Chondrocyte (in vitro differentiated cells): ENCODE measurements at regions not wholly inside any gene's neighbourhood (a gene's known extent, or its start where the extent isn't known, plus 50 kb on each side); places are given as distances from the start of the nearest gene placed in this dataset.

Source experiments
- DNase-seq: peaks from one replicate; pipeline ENCODE4 v3.0.0; 2021; ENCODE audit warnings: mixed read lengths, low spot score
- H3K27ac Mint-ChIP-seq: one replicate; pipeline ENCODE4 v1.8.0; 2021; ENCODE audit warnings: mild to moderate bottlenecking, moderate library complexity, mixed read lengths; ENCODE audit not compliant: unreplicated experiment
- H3K27me3 Mint-ChIP-seq: 2 replicates; pipeline ENCODE4 v1.8.0; 2021; ENCODE audit warnings: low read depth, mixed read lengths
- H3K36me3 Mint-ChIP-seq: 2 replicates; pipeline ENCODE4 v1.8.0; 2021; ENCODE audit warnings: low read depth, mixed read lengths
- H3K4me1 Mint-ChIP-seq: 2 replicates; pipeline ENCODE4 v1.8.0; 2021; ENCODE audit warnings: low read depth, mild to moderate bottlenecking, mixed read lengths
- H3K4me3 Mint-ChIP-seq: one replicate; pipeline ENCODE4 v1.8.0; 2021; ENCODE audit warnings: mild to moderate bottlenecking, moderate library complexity, mixed read lengths; ENCODE audit not compliant: unreplicated experiment
- H3K9me3 Mint-ChIP-seq: 2 replicates; pipeline ENCODE4 v1.8.0; 2021; ENCODE audit warnings: low read depth, mixed read lengths
- TF ChIP-seq, protein P1 (sequence below): fragments of 200-600 bp; sonication (generic); IDR thresholded peaks from 2 replicates; pipeline ENCODE4 v1.5.0; 2021; ENCODE audit warnings: antibody characterized with exemption, mild to moderate bottlenecking, moderate library complexity

DNA sequence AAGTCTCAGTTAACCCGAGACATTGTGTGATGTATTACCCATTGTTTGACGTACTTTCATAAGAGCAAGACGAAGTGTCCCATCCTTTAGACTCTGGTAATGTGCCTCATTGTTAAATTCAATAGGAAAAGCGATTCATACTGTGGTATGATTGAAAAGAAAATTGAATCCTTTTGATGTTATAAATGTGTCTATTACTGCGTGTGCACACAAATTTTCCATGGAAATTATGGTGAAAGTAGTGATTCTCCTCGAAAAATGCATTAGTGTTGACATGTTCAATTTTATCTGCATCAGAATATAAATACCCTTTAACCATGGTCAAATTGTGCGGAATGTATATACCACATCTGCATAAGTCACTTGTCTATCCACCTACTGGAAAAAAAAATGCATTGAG lies 386.8 kb downstream of the INSC start:
- Mint-ChIP-seq H3K4me1 (peaks cover 5% of the 10 kb centered on the region), H3K27ac (no peak overlapping the region), H3K9me3 (no peaks in the 10 kb centered on the region), H3K4me3 (no peak overlapping the region), H3K27me3 (peaks cover 11% of the 10 kb centered on the region), H3K36me3 (no peaks in the 10 kb centered on the region)
- TF ChIP-seq, protein P1, sequence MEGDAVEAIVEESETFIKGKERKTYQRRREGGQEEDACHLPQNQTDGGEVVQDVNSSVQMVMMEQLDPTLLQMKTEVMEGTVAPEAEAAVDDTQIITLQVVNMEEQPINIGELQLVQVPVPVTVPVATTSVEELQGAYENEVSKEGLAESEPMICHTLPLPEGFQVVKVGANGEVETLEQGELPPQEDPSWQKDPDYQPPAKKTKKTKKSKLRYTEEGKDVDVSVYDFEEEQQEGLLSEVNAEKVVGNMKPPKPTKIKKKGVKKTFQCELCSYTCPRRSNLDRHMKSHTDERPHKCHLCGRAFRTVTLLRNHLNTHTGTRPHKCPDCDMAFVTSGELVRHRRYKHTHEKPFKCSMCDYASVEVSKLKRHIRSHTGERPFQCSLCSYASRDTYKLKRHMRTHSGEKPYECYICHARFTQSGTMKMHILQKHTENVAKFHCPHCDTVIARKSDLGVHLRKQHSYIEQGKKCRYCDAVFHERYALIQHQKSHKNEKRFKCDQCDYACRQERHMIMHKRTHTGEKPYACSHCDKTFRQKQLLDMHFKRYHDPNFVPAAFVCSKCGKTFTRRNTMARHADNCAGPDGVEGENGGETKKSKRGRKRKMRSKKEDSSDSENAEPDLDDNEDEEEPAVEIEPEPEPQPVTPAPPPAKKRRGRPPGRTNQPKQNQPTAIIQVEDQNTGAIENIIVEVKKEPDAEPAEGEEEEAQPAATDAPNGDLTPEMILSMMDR = no peak
- no peak for DNase-seq

GRCh38 chr11:15505155-15505554 lies 390.4 kb downstream of the INSC start:
- Mint-ChIP-seq H3K4me1 (peaks cover 17% of the 10 kb centered on the region), H3K27me3 (peaks cover 8% of the 10 kb centered on the region), H3K9me3 (no peaks in the 10 kb centered on the region), H3K36me3 (no peaks in the 10 kb centered on the region), H3K4me3 (no peak overlapping the region), H3K27ac (no peak overlapping the region)
- no peak for DNase-seq
- TF ChIP-seq, protein P1 = no peak

DNA sequence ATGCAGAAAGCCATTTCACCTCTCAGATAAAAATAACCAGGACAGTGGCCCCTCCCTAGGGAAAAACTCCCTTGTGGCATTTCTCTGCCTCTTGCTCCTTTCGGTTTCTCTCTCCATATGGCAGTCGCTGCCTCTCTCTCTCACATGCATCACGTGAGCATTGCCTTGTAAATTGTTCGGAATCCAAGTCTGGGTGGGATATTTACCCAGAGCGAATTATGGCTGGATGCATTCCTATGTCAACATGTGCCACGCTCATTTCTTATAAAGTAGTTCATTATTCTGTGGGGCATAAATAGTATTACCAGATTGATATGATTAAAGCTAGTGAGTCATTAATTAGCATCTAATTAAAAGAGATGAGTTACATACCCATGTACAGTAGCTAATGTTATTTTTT lies 392.9 kb downstream of the INSC start:
- Mint-ChIP-seq H3K9me3 (no peaks in the 10 kb centered on the region), H3K4me3 (peak overlapping the region; percentile 40), H3K36me3 (no peaks in the 10 kb centered on the region), H3K27me3 (peaks cover 2% of the 10 kb centered on the region), H3K4me1 (peaks cover 17% of the 10 kb centered on the region), H3K27ac (peak overlapping the region; percentile 64)
- no peak for DNase-seq
- TF ChIP-seq, protein P1 = no peak

DNA sequence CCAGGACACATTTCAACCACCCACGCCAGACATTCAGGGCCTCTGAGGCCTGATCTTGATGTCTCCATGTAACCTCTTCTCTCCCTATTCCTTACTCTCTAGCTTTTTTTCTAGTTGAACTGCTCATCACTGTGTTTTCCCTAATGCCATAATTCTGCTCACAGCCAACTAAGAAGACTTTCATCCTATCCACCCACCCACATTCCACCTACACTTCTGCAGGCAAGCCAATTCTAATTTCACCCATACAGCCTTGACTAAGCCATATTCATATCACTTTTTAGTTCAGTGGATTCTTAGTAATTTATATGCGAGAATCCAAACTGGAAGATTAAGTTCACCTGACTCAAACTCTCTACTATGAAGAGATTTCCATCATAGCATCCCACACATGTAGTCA lies 394.4 kb downstream of the INSC start:
- no peaks in the 10 kb centered on the region for H3K9me3 Mint-ChIP-seq
- no peaks in the 10 kb centered on the region for H3K27me3 Mint-ChIP-seq
- no peak overlapping the region for H3K4me3 Mint-ChIP-seq
- no peaks in the 10 kb centered on the region for H3K36me3 Mint-ChIP-seq
- peaks cover 12% of the 10 kb centered on the region for H3K4me1 Mint-ChIP-seq
- no peak overlapping the region for H3K27ac Mint-ChIP-seq
- TF ChIP-seq, protein P1 = no peak
- no peak for DNase-seq

- H3K27ac Mint-ChIP-seq = no peak overlapping the region
- no peak overlapping the region for H3K4me3 Mint-ChIP-seq
- H3K4me1 Mint-ChIP-seq = no peaks in the 10 kb centered on the region
- no peak for DNase-seq
- TF ChIP-seq, protein P1 = no peak
- peaks cover 33% of the 10 kb centered on the region for H3K9me3 Mint-ChIP-seq
- peaks cover 3% of the 10 kb centered on the region for H3K36me3 Mint-ChIP-seq
- H3K27me3 Mint-ChIP-seq = no peaks in the 10 kb centered on the region
Observed at GRCh38 chr11:15519124-15519791, 404.5 kb downstream of the INSC start.
